ENCODE measurements at regions not wholly inside any gene's neighbourhood (a gene's known extent, or its start where the extent isn't known, plus 50 kb on each side); places are given as distances from the start of the nearest gene placed in this dataset.

DNA sequence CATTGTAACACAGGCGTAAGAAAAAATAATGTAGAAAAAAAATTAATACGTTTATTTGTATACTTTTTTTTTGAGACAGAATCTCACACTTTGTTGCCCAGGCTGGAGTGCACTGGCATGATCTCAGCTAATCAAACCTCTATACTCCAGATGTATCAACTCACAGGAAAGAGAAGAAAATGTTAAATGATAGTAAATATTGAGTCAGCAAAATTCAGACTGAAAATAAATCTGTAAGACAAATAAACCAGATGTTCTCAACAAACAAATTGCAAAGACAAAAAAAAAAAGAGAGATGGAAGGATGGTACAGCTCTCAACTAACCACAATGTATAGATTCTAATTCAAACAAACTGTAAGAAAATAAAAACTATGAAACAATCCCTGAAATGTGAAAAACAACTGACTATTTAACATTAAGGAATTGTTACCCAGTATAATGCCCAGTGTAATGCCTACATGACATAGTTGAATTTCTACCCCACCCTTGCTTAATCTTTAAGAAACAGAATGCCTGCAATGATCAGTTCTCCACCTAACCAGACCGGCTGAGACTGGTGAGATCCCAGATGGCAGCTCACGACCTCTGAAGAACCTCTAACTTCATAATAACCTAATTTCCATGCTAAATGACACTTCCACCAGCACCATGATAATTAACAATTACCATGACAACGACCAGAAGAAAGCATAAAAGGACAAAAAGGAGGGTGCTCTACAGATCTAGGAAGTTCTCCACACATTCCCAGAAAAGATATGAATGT, 272.0 kb upstream of the GNAI1 start:
- DNase-seq = no peak
- H3K27me3 ChIP-seq = no peaks in the 10 kb centered on the region
- no peaks in the 10 kb centered on the region for H3K4me1 ChIP-seq
- H3K27ac ChIP-seq = no peak overlapping the region
- no peaks in the 10 kb centered on the region for H3K36me3 ChIP-seq
- TF ChIP-seq, protein P1, sequence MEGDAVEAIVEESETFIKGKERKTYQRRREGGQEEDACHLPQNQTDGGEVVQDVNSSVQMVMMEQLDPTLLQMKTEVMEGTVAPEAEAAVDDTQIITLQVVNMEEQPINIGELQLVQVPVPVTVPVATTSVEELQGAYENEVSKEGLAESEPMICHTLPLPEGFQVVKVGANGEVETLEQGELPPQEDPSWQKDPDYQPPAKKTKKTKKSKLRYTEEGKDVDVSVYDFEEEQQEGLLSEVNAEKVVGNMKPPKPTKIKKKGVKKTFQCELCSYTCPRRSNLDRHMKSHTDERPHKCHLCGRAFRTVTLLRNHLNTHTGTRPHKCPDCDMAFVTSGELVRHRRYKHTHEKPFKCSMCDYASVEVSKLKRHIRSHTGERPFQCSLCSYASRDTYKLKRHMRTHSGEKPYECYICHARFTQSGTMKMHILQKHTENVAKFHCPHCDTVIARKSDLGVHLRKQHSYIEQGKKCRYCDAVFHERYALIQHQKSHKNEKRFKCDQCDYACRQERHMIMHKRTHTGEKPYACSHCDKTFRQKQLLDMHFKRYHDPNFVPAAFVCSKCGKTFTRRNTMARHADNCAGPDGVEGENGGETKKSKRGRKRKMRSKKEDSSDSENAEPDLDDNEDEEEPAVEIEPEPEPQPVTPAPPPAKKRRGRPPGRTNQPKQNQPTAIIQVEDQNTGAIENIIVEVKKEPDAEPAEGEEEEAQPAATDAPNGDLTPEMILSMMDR (IDR thresholded peaks at IDR 0.05) = no peak
- no peak for TF ChIP-seq POLR2A (IDR thresholded peaks at IDR 0.05)
- H3K9me3 ChIP-seq = no peaks in the 10 kb centered on the region
- H3K4me3 ChIP-seq = no peak overlapping the region
- 49 to 57% methylated on average over 5 of the region's 5 CpGs for WGBS, 2 donors
- intact Hi-C loops (cut with DNase I) = no loop called here

DNA sequence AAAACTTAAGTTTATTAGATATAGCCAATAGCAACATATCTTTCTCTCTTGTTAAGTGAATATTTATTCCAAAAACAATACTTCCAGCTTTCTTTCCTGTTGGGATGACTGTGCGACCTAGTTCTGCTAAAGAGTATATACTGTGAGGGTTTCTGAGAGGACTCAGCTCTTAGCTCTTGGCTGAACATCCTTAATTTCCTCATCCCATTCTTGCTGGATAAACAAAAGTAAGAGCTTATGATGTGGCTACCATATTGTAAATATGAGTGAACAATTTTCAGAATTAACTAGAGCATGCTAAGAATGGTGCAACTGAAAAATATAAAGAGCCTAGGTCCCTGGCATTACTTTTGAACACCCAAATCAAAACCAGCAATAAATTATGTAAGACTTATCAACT, 279.5 kb upstream of the GNAI1 start:
- Histone ChIP-seq H3K9me3 (no peaks in the 10 kb centered on the region), H3K27me3 (no peaks in the 10 kb centered on the region), H3K27ac (no peak overlapping the region), H3K4me3 (no peak overlapping the region), H3K36me3 (no peaks in the 10 kb centered on the region), H3K4me1 (no peaks in the 10 kb centered on the region)
- intact Hi-C loops (cut with DNase I) = no loop called here
- TF ChIP-seq, protein P1 (IDR thresholded peaks at IDR 0.05) = no peak
- TF ChIP-seq POLR2A (IDR thresholded peaks at IDR 0.05) = no peak
- 90 to 94% methylated on average over 1 of the region's 1 CpG for WGBS, 2 donors
- no peak for DNase-seq

DNA sequence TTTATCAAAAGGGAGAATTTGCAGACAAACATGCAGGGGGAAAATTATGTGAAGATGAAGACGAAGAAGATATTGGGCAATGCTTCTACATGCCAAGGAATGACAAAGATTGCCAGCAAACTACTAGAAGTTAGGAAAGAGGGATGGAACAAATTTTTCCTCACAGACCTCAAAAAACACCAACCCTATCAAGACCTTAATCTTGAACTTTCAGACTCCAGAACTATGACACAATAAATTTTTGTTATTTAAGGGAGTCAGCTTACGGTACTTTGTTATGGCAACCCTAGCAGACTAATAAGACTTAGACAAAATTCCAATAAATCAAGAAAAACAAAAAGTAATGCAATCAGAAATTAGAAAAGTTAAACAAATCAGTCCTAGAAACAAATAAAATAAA, 280.0 kb upstream of the GNAI1 start:
- intact Hi-C loops (cut with DNase I) = no loop called here
- Histone ChIP-seq H3K4me1 (no peaks in the 10 kb centered on the region), H3K36me3 (no peaks in the 10 kb centered on the region), H3K9me3 (no peaks in the 10 kb centered on the region), H3K27ac (no peak overlapping the region), H3K4me3 (no peak overlapping the region), H3K27me3 (no peaks in the 10 kb centered on the region)
- TF ChIP-seq POLR2A (IDR thresholded peaks at IDR 0.05) = no peak
- TF ChIP-seq, protein P1 (IDR thresholded peaks at IDR 0.05) = no peak
- no peak for DNase-seq
- 61 to 71% methylated on average over 2 of the region's 2 CpGs for WGBS, 2 donors

DNA sequence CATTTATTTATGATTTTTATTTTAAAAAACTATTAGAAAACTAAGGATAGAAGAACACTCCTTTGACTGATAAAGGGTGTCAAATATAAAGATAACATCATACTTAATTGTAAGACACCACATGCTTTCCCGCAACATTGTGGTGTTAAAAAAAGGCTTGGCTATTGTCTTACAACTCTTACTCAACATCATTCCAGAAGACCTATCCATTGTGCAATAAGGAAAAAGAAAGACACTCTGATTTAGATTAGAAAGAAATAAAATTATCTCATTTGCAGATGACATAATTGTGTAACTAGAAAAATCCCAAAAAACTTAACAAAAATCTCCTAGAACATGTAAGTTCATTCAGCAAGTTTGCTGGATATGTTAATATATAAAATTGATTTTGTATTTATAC, 296.7 kb upstream of the GNAI1 start:
- Histone ChIP-seq H3K4me3 (no peak overlapping the region), H3K4me1 (no peaks in the 10 kb centered on the region), H3K27ac (no peak overlapping the region), H3K27me3 (no peaks in the 10 kb centered on the region), H3K9me3 (no peaks in the 10 kb centered on the region), H3K36me3 (no peaks in the 10 kb centered on the region)
- DNase-seq = no peak
- 72 to 76% methylated on average over 1 of the region's 1 CpG for WGBS, 2 donors
- intact Hi-C loops (cut with DNase I) = no loop called here
- no peak for TF ChIP-seq POLR2A (IDR thresholded peaks at IDR 0.05)
- TF ChIP-seq, protein P1 (IDR thresholded peaks at IDR 0.05) = no peak

DNA sequence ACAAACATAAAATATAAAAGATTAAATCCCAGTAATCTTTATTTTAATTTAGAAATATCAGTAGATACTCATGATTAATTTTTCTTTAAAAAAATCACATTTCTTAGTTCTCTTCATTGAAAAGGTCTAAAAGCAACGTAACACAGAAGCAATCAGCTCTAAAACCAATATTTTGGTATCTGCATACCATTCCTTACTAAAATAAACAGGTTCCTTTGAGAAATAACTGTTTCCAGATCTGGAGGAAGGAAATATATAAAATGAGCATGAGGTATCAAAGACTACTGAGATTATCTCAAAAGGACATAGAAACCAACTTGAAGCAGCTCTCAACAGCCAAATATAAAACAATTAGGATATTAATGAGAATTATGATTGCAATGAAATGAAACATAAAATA, 301.0 kb upstream of the GNAI1 start:
- Histone ChIP-seq H3K27me3 (no peaks in the 10 kb centered on the region), H3K4me3 (no peak overlapping the region), H3K27ac (no peak overlapping the region), H3K9me3 (no peaks in the 10 kb centered on the region), H3K36me3 (no peaks in the 10 kb centered on the region), H3K4me1 (no peaks in the 10 kb centered on the region)
- no peak for DNase-seq
- no peak for TF ChIP-seq POLR2A (IDR thresholded peaks at IDR 0.05)
- TF ChIP-seq, protein P1 (IDR thresholded peaks at IDR 0.05) = no peak
- WGBS, 2 donors = 24 to 28% methylated on average over 1 of the region's 1 CpG
- intact Hi-C loops (cut with DNase I) = no loop called here
